ENCODE measurements at regions not wholly inside any gene's neighbourhood (a gene's known extent, or its start where the extent isn't known, plus 50 kb on each side); places are given as distances from the start of the nearest gene placed in this dataset.

DNA sequence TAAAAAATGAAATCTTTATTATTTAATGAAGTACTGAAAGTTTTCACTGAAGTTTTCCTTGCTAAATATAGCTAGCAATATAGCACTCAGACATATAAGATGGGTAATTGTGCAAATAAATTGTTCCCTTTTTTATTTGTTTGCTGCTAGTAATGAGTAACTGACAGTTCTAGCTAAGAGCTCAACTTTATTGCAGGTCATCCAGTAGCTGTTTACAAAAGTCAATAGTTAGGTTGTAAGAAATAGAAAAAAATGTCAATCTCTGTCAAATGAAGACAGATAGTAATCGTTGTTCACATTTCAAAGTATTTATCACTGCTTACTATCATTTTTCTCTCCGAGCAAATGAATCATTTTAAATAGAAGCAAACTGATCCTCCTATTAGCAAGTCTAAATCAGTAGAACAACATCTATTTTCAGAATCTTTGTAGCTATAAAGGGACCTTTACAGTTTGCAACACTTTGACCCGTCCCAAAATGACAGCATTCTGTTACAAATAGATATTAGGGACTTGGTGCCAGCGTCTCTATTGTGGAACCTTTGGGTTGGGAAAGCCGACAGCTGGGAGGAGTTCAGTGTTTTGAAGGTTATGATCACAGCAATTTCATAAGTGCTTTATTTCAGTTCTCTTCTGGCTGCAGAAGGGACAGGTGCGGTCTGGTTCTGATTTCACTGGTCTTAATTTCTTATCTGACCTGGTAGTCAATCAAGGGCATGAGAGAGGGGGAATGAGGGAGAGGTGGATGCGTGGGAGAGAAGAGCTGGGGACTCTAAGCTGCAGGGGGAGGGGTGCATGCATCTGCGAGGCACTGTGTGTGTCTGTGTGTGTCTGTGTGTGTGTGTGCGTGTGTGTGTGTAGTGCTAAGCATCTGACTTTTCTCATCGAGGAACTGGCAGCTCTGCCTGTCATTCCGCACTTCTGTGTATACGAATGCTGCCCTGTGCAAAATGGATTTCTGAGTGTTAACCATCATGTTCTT, 227.9 kb upstream of the PITX2 start:
- TF ChIP-seq, protein P1, sequence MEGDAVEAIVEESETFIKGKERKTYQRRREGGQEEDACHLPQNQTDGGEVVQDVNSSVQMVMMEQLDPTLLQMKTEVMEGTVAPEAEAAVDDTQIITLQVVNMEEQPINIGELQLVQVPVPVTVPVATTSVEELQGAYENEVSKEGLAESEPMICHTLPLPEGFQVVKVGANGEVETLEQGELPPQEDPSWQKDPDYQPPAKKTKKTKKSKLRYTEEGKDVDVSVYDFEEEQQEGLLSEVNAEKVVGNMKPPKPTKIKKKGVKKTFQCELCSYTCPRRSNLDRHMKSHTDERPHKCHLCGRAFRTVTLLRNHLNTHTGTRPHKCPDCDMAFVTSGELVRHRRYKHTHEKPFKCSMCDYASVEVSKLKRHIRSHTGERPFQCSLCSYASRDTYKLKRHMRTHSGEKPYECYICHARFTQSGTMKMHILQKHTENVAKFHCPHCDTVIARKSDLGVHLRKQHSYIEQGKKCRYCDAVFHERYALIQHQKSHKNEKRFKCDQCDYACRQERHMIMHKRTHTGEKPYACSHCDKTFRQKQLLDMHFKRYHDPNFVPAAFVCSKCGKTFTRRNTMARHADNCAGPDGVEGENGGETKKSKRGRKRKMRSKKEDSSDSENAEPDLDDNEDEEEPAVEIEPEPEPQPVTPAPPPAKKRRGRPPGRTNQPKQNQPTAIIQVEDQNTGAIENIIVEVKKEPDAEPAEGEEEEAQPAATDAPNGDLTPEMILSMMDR (IDR thresholded peaks at IDR 0.05): no peak
- TF ChIP-seq POLR2A (IDR thresholded peaks at IDR 0.05) (no peak), POLR2AphosphoS5 (IDR thresholded peaks at IDR 0.05) (no peak)

Data from suprapubic skin (tissue), 4 donors.